Osteoblast (primary cell): ENCODE measurements at regions not wholly inside any gene's neighbourhood (a gene's known extent, or its start where the extent isn't known, plus 50 kb on each side); places are given as distances from the start of the nearest gene placed in this dataset.
A peak's percentile ranks its signal among the peaks of the same experiment; 100 is the strongest.

Experiments
- DNase-seq: peaks from one replicate; pipeline ENCODE4 v3.0.0; 2011; ENCODE audit warnings: low spot score, mixed read lengths; ENCODE audit not compliant: insufficient read length; ENCODE audit errors: missing footprints
- H2AFZ ChIP-seq: 2 replicates; pipeline ENCODE4 v1.6.0; 2011; ENCODE audit warnings: mild to moderate bottlenecking, low read length
- H3K27ac ChIP-seq: 2 replicates; pipeline ENCODE4 v1.5.1; 2011; ENCODE audit warnings: mild to moderate bottlenecking, low read depth, low read length, moderate library complexity
- H3K27me3 ChIP-seq: 2 replicates; pipeline ENCODE4 v1.6.0; 2012; ENCODE audit warnings: mild to moderate bottlenecking, control low read depth, inconsistent platforms, low read length, moderate library complexity; ENCODE audit not compliant: insufficient read depth
- H3K36me3 ChIP-seq: 2 replicates; pipeline ENCODE4 v1.5.1; 2011; ENCODE audit warnings: mild to moderate bottlenecking, low read length, control low read depth, moderate library complexity; ENCODE audit not compliant: insufficient read depth
- H3K4me1 ChIP-seq: 2 replicates; pipeline ENCODE4 v1.5.1; 2011; ENCODE audit warnings: mild to moderate bottlenecking, low read length, control low read depth, moderate library complexity; ENCODE audit not compliant: insufficient read depth
- H3K4me2 ChIP-seq: 2 replicates; pipeline ENCODE4 v1.6.0; 2011; ENCODE audit warnings: mild to moderate bottlenecking, low read length; ENCODE audit not compliant: insufficient read depth
- H3K4me3 ChIP-seq: fragments of 200-600 bp; sonication (generic); 3 replicates; pipeline ENCODE4 v1.5.1; 2012; ENCODE audit warnings: mild to moderate bottlenecking, low read length, inconsistent platforms; ENCODE audit not compliant: insufficient read depth
- H3K79me2 ChIP-seq: 2 replicates; pipeline ENCODE4 v1.6.0; 2012; ENCODE audit warnings: mild to moderate bottlenecking, low read length, control low read depth, inconsistent platforms; ENCODE audit not compliant: insufficient read depth
- H3K9me3 ChIP-seq: 2 replicates; pipeline ENCODE4 v1.5.1; 2011; ENCODE audit warnings: low read depth, low read length, control low read depth
- H4K20me1 ChIP-seq: 2 replicates; pipeline ENCODE4 v1.6.0; 2012; ENCODE audit warnings: mild to moderate bottlenecking, low read length, control low read depth; ENCODE audit not compliant: insufficient read depth
- TF ChIP-seq, protein P1 (sequence below): IDR thresholded peaks from 2 replicates; pipeline ENCODE4 v1.5.1; 2011; ENCODE audit warnings: mild to moderate bottlenecking, low read depth, low read length, moderate library complexity; ENCODE audit errors: extremely low read depth

DNA sequence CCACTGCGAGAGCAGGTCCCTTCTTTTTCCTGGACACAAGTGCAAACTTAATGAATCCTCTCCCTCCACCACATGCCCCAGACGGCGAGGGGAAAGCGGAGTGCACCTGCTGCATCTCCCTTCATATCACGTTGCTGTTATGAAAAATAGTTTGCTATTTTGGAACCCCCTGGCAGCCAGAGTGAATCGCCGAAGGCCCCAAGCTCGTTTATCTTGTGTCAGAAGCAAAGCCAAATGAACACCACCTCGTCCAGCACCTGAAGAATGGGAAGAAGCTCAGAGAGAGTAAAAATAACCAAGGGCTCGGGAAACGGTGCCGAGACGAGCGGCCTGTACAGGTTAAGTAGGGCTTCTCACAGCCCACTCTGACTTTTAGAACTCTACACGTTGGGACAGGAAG lies 394.6 kb upstream of the RORA start:
- Histone ChIP-seq H2AFZ (no peak overlapping the region), H3K27ac (no peak overlapping the region), H3K4me2 (no peak overlapping the region), H3K4me1 (no peaks in the 10 kb centered on the region), H3K4me3 (no peak overlapping the region), H3K79me2 (no peaks in the 10 kb centered on the region), H3K9me3 (no peaks in the 10 kb centered on the region), H3K36me3 (no peaks in the 10 kb centered on the region), H4K20me1 (no peaks in the 10 kb centered on the region), H3K27me3 (no peaks in the 10 kb centered on the region)
- TF ChIP-seq, protein P1, sequence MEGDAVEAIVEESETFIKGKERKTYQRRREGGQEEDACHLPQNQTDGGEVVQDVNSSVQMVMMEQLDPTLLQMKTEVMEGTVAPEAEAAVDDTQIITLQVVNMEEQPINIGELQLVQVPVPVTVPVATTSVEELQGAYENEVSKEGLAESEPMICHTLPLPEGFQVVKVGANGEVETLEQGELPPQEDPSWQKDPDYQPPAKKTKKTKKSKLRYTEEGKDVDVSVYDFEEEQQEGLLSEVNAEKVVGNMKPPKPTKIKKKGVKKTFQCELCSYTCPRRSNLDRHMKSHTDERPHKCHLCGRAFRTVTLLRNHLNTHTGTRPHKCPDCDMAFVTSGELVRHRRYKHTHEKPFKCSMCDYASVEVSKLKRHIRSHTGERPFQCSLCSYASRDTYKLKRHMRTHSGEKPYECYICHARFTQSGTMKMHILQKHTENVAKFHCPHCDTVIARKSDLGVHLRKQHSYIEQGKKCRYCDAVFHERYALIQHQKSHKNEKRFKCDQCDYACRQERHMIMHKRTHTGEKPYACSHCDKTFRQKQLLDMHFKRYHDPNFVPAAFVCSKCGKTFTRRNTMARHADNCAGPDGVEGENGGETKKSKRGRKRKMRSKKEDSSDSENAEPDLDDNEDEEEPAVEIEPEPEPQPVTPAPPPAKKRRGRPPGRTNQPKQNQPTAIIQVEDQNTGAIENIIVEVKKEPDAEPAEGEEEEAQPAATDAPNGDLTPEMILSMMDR: no peak
- no peak for DNase-seq

DNA sequence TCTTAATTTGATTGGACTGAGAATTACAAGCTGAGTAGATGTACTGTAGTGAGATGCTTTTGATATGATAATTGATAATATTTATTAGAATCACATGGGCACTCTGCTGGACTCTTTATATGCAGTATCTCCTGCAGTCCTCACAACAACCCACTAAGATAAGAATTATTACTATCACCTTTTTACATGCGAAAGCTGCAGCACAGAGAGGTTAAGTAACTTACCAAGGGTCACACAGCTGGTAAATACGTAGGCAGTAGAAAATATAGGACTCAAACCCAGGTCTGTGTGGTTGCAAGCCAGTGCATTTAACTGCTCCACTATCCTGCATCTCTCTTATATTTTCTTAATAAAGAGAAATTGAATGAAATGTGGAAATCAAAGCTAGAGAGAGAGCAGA lies 392.8 kb upstream of the RORA start:
- H4K20me1 ChIP-seq: no peaks in the 10 kb centered on the region
- no peak overlapping the region for H3K27ac ChIP-seq

DNA sequence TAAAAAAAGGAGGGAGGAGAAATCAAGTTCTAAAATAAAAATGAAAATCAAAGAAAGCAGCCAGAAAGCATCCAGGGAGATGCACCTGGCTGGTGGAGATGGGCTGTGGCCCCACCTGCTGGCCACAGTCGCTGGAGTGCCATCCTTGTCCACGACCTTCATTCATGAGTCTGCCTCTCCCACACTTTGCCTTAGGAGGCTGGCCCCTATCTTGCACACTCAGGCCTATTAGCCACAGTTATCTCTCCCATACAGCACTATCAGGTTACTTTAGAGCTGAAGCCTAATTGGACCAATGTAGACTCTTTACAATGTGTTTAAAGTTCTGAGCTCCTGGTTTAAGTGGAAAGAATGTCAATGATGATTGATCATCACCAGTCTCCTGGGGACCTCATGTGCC lies 392.0 kb upstream of the RORA start:
- no peak for DNase-seq
- no peaks in the 10 kb centered on the region for H3K4me1 ChIP-seq
- H3K27me3 ChIP-seq: no peaks in the 10 kb centered on the region
- H4K20me1 ChIP-seq: no peaks in the 10 kb centered on the region
- H3K79me2 ChIP-seq: no peaks in the 10 kb centered on the region
- H3K27ac ChIP-seq: no peak overlapping the region
- H3K4me2 ChIP-seq: no peak overlapping the region
- H3K9me3 ChIP-seq: no peaks in the 10 kb centered on the region
- no peaks in the 10 kb centered on the region for H3K36me3 ChIP-seq
- TF ChIP-seq, protein P1: peak; percentile 32
- H3K4me3 ChIP-seq: no peak overlapping the region
- H2AFZ ChIP-seq: no peak overlapping the region

More for the DNA sequence above, 392.8 kb upstream of the RORA start:
- TF ChIP-seq, protein P1: no peak
- no peak overlapping the region for H3K4me3 ChIP-seq
- no peaks in the 10 kb centered on the region for H3K27me3 ChIP-seq
- no peaks in the 10 kb centered on the region for H3K9me3 ChIP-seq
- DNase-seq: peak; percentile 65
- H3K36me3 ChIP-seq: no peaks in the 10 kb centered on the region
- no peak overlapping the region for H2AFZ ChIP-seq
- no peak overlapping the region for H3K4me2 ChIP-seq
- H3K79me2 ChIP-seq: no peaks in the 10 kb centered on the region
- H3K4me1 ChIP-seq: no peaks in the 10 kb centered on the region

DNA sequence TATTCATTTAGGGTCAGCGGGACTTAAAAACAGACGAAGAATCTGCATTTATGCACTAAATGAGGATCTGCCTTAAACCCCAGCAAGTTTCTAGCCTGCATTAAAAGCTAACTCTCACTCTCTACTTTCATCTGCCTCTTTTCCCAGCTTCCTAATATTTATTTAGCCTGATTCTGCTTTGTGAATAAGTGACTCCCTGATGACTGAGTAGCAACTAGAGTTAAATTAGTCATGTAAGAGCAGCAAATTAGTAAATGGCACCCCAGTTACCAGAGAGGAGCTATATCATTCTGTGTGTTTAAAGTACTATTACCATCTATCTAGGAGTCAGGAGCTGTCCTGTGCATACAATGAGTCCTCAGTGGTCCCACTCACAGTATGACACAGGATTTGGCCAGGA lies 391.0 kb upstream of the RORA start:
- peak; percentile 3 for DNase-seq

More for the DNA sequence above, 391.0 kb upstream of the RORA start:
- Histone ChIP-seq H3K27me3 (no peaks in the 10 kb centered on the region), H3K36me3 (no peaks in the 10 kb centered on the region), H3K4me2 (no peak overlapping the region), H4K20me1 (no peaks in the 10 kb centered on the region), H3K4me3 (no peak overlapping the region), H3K9me3 (no peaks in the 10 kb centered on the region), H3K4me1 (no peaks in the 10 kb centered on the region), H3K79me2 (no peaks in the 10 kb centered on the region), H3K27ac (no peak overlapping the region), H2AFZ (no peak overlapping the region)
- TF ChIP-seq, protein P1: no peak
